MM.1S (cell line): ENCODE measurements at regions not wholly inside any gene's neighbourhood (a gene's known extent, or its start where the extent isn't known, plus 50 kb on each side); places are given as distances from the start of the nearest gene placed in this dataset.

Experiments
- DNase-seq: peaks from one replicate; pipeline ENCODE4 v3.0.0-alpha.2; 2015
- H2AFZ ChIP-seq: fragments of 300-600 bp; sonication (generic); 2 replicates; pipeline ENCODE4 v1.6.0; 2016; ENCODE audit warnings: antibody characterized with exemption, low read length
- H3F3A ChIP-seq: fragments of 300-600 bp; sonication (generic); 2 replicates; pipeline ENCODE4 v1.6.1; 2016; ENCODE audit warnings: mild to moderate bottlenecking, antibody characterized with exemption, low read length, moderate library complexity, mixed read lengths; ENCODE audit not compliant: insufficient read depth
- H3K27ac ChIP-seq: fragments of 300-600 bp; sonication (generic); 2 replicates; pipeline ENCODE4 v1.5.1; 2016; ENCODE audit warnings: mild to moderate bottlenecking, low read length
- H3K27me3 ChIP-seq: fragments of 300-600 bp; sonication (generic); replicated peaks from 2 replicates; pipeline ENCODE4 v1.6.0; 2016; ENCODE audit warnings: low read length; ENCODE audit not compliant: insufficient read depth
- H3K36me3 ChIP-seq: fragments of 300-600 bp; sonication (generic); replicated peaks from 2 replicates; pipeline ENCODE4 v1.6.1; 2016; ENCODE audit warnings: mild to moderate bottlenecking, low read length, mixed read lengths; ENCODE audit not compliant: insufficient read depth
- H3K4me1 ChIP-seq: fragments of 300-600 bp; sonication (generic); 2 replicates; pipeline ENCODE4 v1.6.1; 2016; ENCODE audit warnings: low read length, mixed read lengths
- H3K4me2 ChIP-seq: fragments of 300-600 bp; sonication (generic); 2 replicates; pipeline ENCODE4 v1.6.0; 2016; ENCODE audit warnings: low read depth, low read length
- H3K4me3 ChIP-seq: fragments of 300-600 bp; sonication (generic); 2 replicates; pipeline ENCODE4 v1.5.1; 2016; ENCODE audit warnings: low read length, mixed read lengths
- H3K79me2 ChIP-seq: fragments of 300-600 bp; sonication (generic); 2 replicates; pipeline ENCODE4 v1.6.1; 2016; ENCODE audit warnings: mixed run types, low read length, mixed read lengths
- H3K9ac ChIP-seq: fragments of 300-600 bp; sonication (generic); 2 replicates; pipeline ENCODE4 v1.6.1; 2016; ENCODE audit warnings: low read length, mixed read lengths
- H3K9me2 ChIP-seq: fragments of 300-600 bp; sonication (generic); replicated peaks from 2 replicates; pipeline ENCODE4 v1.6.1; 2016; ENCODE audit warnings: mild to moderate bottlenecking, low read length, mixed read lengths; ENCODE audit not compliant: insufficient read depth
- H3K9me3 ChIP-seq: fragments of 300-600 bp; sonication (generic); replicated peaks from 2 replicates; pipeline ENCODE4 v1.6.1; 2016; ENCODE audit warnings: mild to moderate bottlenecking, low read length, mixed read lengths; ENCODE audit not compliant: insufficient read depth
- H4K20me1 ChIP-seq: fragments of 300-600 bp; sonication (generic); 2 replicates; pipeline ENCODE4 v1.6.1; 2016; ENCODE audit warnings: mild to moderate bottlenecking, low read length, moderate library complexity, mixed read lengths; ENCODE audit not compliant: insufficient read depth
- EZH2 ChIP-seq: fragments of 300-600 bp; sonication (generic); optimal IDR thresholded peaks from 2 replicates; pipeline ENCODE3; 2017; ENCODE audit warnings: low read depth, mild to moderate bottlenecking, antibody characterized with exemption, low read length, mixed read lengths
- EZH2phosphoT487 ChIP-seq: fragments of 300-600 bp; sonication (generic); IDR thresholded peaks from 2 replicates; pipeline ENCODE4 v1.6.1; 2018; ENCODE audit warnings: antibody characterized with exemption, low read length
- TF ChIP-seq, protein P1 (sequence below): fragments of 300-600 bp; sonication (generic); IDR thresholded peaks from 2 replicates; pipeline ENCODE4 v1.5.1; 2016; ENCODE audit warnings: antibody characterized with exemption, low read length, mixed read lengths

DNA sequence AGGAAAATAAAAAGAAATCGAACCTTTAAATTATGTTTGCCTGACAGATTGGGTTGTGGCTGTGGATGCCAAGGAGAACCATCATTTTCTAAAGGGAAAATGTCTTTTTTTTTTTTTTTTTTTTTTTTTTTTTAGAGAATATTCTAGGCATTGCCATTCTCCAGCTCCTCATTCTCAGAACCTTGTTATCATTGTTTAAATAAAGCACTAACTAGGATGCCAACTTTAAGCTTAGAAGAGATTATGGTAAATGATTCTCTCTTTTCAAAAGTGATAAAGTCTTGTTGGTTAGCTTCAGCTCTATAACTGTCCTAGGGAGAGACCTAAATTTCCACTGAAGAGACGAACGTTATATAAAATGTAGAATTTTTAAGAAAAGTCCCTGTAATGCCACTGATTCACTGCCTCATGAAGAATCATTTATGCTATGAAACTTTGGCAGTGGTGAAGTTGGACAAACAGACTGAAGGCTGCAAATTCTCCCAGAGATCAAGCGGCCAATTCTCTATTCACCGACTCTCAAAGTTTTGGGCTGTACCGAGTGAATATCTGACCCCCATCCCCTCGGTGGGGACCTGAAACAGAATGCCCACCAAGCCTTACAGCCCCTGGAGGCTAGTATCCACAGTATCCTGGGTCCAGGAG is 207.9 kb upstream of the PITRM1 start:
- Histone ChIP-seq H3K4me2 (no peak overlapping the region), H3K4me3 (no peak overlapping the region), H3K9ac (no peak overlapping the region), H3K4me1 (no peaks in the 10 kb centered on the region), H3K9me3 (no peaks in the 10 kb centered on the region), H3K36me3 (no peaks in the 10 kb centered on the region), H3K9me2 (no peaks in the 10 kb centered on the region), H4K20me1 (no peaks in the 10 kb centered on the region), H2AFZ (no peak overlapping the region), H3K27ac (no peak overlapping the region), H3K27me3 (no peaks in the 10 kb centered on the region), H3F3A (no peaks in the 10 kb centered on the region), H3K79me2 (no peaks in the 10 kb centered on the region)
- DNase-seq: no peak
- no peak for TF ChIP-seq EZH2
- TF ChIP-seq, protein P1, sequence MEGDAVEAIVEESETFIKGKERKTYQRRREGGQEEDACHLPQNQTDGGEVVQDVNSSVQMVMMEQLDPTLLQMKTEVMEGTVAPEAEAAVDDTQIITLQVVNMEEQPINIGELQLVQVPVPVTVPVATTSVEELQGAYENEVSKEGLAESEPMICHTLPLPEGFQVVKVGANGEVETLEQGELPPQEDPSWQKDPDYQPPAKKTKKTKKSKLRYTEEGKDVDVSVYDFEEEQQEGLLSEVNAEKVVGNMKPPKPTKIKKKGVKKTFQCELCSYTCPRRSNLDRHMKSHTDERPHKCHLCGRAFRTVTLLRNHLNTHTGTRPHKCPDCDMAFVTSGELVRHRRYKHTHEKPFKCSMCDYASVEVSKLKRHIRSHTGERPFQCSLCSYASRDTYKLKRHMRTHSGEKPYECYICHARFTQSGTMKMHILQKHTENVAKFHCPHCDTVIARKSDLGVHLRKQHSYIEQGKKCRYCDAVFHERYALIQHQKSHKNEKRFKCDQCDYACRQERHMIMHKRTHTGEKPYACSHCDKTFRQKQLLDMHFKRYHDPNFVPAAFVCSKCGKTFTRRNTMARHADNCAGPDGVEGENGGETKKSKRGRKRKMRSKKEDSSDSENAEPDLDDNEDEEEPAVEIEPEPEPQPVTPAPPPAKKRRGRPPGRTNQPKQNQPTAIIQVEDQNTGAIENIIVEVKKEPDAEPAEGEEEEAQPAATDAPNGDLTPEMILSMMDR: no peak
- no peak for TF ChIP-seq EZH2phosphoT487

DNA sequence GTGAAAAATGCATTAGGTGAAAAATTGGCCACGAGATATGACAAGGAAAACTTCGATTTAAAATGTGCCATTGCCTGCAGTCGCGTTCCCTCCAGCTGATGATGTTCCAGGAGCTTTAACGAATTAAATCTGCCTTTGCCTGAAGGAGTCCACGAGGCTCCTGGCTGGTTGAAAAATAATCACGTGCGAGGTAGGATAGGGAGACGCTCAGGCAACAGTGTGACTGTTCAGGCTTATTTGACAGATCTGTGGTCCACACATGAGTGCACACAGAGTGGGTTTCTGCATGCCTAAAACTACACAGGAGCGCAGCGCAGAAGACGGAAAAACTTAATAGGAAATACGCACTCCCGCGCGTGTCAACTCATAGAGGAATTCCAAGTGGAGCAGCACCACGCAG is 204.0 kb upstream of the PITRM1 start:
- no peak overlapping the region for H3K27ac ChIP-seq
- H3K9me2 ChIP-seq: no peaks in the 10 kb centered on the region
- H3K79me2 ChIP-seq: no peaks in the 10 kb centered on the region
- H3K4me3 ChIP-seq: no peak overlapping the region
- no peak overlapping the region for H3K4me2 ChIP-seq
- DNase-seq: no peak
- H2AFZ ChIP-seq: no peak overlapping the region
- H3K36me3 ChIP-seq: no peaks in the 10 kb centered on the region
- H3K4me1 ChIP-seq: no peaks in the 10 kb centered on the region
- no peak overlapping the region for H3K9ac ChIP-seq
- no peaks in the 10 kb centered on the region for H3F3A ChIP-seq
- H4K20me1 ChIP-seq: no peaks in the 10 kb centered on the region
- no peaks in the 10 kb centered on the region for H3K9me3 ChIP-seq
- TF ChIP-seq EZH2phosphoT487 (no peak), EZH2 (no peak)
- TF ChIP-seq, protein P1: no peak
- H3K27me3 ChIP-seq: no peaks in the 10 kb centered on the region

DNA sequence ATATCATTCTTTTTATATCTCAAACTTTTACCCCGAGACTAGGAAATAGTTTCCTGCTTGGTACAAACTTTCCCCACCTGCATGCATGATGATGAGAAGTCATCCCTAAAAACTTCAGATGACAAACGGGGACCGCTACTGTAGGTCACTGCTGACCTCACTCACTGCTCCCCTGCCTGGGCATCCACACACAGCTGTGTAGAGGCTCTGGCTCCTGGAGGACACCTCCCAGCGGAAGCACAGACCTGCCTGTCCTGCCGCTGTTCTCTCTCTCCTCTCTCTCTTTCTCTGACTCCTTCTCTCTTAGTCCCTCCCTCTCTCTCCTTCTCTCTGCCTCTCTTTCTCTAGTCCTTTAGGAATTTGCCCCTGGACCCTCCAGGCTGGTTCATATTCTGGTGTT is 202.9 kb upstream of the PITRM1 start:
- TF ChIP-seq EZH2phosphoT487: no peak
- TF ChIP-seq, protein P1: no peak
- TF ChIP-seq EZH2: no peak
- H3K9ac ChIP-seq: no peak overlapping the region
- no peaks in the 10 kb centered on the region for H4K20me1 ChIP-seq
- no peak overlapping the region for H3K4me3 ChIP-seq
- H3K9me2 ChIP-seq: no peaks in the 10 kb centered on the region
- no peak overlapping the region for H3K27ac ChIP-seq
- no peak for DNase-seq
- H3K4me2 ChIP-seq: no peak overlapping the region
- no peaks in the 10 kb centered on the region for H3K36me3 ChIP-seq
- no peaks in the 10 kb centered on the region for H3K79me2 ChIP-seq
- no peaks in the 10 kb centered on the region for H3F3A ChIP-seq
- H3K27me3 ChIP-seq: no peaks in the 10 kb centered on the region
- H2AFZ ChIP-seq: no peak overlapping the region
- no peaks in the 10 kb centered on the region for H3K9me3 ChIP-seq
- H3K4me1 ChIP-seq: no peaks in the 10 kb centered on the region
